Activated naive CD4-positive, alpha-beta T cell treated with anti-CD3 and anti-CD28 coated beads for 36 hours (primary cell): ENCODE measurements at regions not wholly inside any gene's neighbourhood (a gene's known extent, or its start where the extent isn't known, plus 50 kb on each side); places are given as distances from the start of the nearest gene placed in this dataset.

Experiments used
- CTCF ChIA-PET: fragments of 350-600 bp; sonication (Branson Sonifier 250); formaldehyde crosslinking; loops from one replicate; lab custom pipeline; 2021; ENCODE audit warnings: antibody characterized with exemption; lab: Charles Lee
- DNase-seq: peaks from one replicate; pipeline ENCODE4 v3.0.0-alpha.2; 2020
- H3K27ac Mint-ChIP-seq: one replicate; pipeline ENCODE4 v1.8.0; 2021; ENCODE audit warnings: mild to moderate bottlenecking, mixed read lengths
- H3K27me3 Mint-ChIP-seq: one replicate; pipeline ENCODE4 v1.8.0; 2021; ENCODE audit warnings: low read depth, mixed read lengths
- H3K36me3 Mint-ChIP-seq: one replicate; pipeline ENCODE4 v1.8.0; 2021; ENCODE audit warnings: low read depth, mixed read lengths
- H3K4me1 Mint-ChIP-seq: one replicate; pipeline ENCODE4 v1.8.0; 2021; ENCODE audit warnings: low read depth, mixed read lengths
- H3K4me3 Mint-ChIP-seq: one replicate; pipeline ENCODE4 v1.8.0; 2021; ENCODE audit warnings: mild to moderate bottlenecking, moderate library complexity, mixed read lengths
- H3K9me3 Mint-ChIP-seq: one replicate; pipeline ENCODE4 v1.8.0; 2021; ENCODE audit warnings: mixed read lengths
- intact Hi-C: fragments of 100-400 bp; cut with micrococcal nuclease; formaldehyde crosslinking; loops from one replicate; pipeline ENCODE4 v1.15.1; 2023

DNA sequence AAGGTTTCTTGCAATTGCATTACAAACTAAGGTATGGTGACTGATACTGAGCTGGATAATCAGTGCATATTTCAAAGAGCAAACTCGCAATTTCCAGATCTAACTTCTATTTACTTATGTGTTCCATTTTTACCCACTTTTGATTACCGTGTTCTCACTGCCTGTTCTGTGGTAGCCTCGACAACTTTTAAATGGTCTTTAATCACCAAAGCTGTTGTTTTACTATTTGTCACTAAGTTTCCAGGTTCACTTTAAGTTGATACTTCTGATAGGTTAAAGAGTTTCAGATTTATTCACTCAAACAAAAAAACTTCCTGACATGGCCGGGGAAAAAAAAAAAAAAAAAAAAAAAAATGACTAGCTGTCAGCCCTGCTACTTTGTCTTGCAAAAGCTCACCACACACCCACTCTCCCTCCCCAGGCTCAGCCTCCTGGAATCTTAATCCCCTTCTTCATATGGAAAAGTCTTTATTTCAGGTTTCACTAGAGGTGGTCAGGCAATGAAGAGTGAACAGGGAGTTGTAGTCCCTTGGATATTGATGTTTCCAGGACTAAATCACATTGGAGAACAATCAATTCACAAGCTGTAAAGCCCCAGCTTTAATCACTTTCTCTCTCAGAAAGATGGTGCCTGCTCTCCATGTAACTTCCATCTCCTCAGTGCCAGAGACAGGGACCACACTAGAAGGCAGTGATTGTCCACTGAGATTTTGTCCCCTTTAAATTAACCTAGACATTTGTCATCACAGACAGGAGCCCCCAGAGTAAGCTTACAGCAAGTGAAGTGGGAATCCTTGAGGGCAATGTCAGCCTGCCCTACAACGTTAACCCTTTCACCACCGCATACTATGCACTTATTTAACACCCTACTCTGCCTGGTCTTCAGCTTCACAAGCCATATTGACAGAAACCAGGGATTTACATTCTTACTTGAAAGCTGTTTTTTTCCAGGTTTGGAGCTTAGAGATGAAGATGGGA lies 749.1 kb upstream of the SORCS1 start:
- peaks cover 3% of the 10 kb centered on the region for H3K9me3 Mint-ChIP-seq
- DNase-seq, result no peak
- no peak overlapping the region for H3K4me3 Mint-ChIP-seq
- peaks cover 28% of the 10 kb centered on the region for H3K27me3 Mint-ChIP-seq
- H3K4me1 Mint-ChIP-seq, result no peaks in the 10 kb centered on the region
- no peak overlapping the region for H3K27ac Mint-ChIP-seq
- intact Hi-C loops, result no loop called here
- CTCF ChIA-PET, result no interaction called here
- H3K36me3 Mint-ChIP-seq, result no peaks in the 10 kb centered on the region

DNA sequence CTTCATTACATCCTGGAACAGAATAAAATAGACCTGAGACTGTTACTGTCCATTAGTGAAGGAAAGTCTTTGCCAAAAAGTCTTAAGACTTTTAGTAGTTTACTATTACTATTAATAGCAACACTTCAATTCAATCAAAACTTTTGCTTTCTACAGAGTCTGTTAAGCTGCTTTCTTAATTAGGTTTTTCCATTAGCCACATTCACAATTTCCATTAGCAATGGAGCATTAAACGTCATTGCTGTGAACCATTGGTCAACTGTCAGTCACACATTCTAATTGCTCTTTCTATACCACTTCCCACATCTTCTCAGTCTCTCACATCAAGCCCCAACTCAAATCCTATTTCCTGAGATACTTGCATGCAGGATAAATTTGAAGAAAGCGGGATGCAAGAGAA lies 736.6 kb upstream of the SORCS1 start:
- no peaks in the 10 kb centered on the region for H3K36me3 Mint-ChIP-seq
- DNase-seq, result no peak
- H3K27me3 Mint-ChIP-seq, result no peaks in the 10 kb centered on the region
- intact Hi-C loops, result no loop called here
- CTCF ChIA-PET, result no interaction called here
- H3K9me3 Mint-ChIP-seq, result peaks cover 6% of the 10 kb centered on the region
- H3K4me1 Mint-ChIP-seq, result no peaks in the 10 kb centered on the region
- no peak overlapping the region for H3K27ac Mint-ChIP-seq
- no peak overlapping the region for H3K4me3 Mint-ChIP-seq

DNA sequence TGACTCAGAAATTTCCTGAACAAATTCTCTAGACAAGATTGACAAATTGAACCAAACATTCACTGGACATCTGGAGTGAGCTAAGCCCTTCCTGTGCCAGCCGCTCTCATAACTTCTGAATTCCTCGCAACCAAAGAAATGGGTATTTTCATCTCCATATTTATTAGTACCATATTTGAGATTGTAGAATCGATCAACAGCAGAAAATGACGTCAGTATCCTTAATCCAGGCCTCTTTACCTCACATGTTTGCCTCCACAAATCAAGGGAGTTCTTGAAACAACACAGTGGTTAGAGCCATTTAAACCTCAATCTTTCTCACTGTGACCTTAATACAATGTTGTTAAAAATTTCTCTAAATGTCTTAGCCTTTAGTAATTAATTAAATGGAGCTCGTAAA lies 735.6 kb upstream of the SORCS1 start:
- H3K9me3 Mint-ChIP-seq, result peaks cover 6% of the 10 kb centered on the region
- CTCF ChIA-PET, result no interaction called here
- no peaks in the 10 kb centered on the region for H3K36me3 Mint-ChIP-seq
- no peaks in the 10 kb centered on the region for H3K4me1 Mint-ChIP-seq
- H3K27ac Mint-ChIP-seq, result no peak overlapping the region
- H3K27me3 Mint-ChIP-seq, result no peaks in the 10 kb centered on the region
- no peak overlapping the region for H3K4me3 Mint-ChIP-seq
- intact Hi-C loops, result no loop called here
- no peak for DNase-seq

DNA sequence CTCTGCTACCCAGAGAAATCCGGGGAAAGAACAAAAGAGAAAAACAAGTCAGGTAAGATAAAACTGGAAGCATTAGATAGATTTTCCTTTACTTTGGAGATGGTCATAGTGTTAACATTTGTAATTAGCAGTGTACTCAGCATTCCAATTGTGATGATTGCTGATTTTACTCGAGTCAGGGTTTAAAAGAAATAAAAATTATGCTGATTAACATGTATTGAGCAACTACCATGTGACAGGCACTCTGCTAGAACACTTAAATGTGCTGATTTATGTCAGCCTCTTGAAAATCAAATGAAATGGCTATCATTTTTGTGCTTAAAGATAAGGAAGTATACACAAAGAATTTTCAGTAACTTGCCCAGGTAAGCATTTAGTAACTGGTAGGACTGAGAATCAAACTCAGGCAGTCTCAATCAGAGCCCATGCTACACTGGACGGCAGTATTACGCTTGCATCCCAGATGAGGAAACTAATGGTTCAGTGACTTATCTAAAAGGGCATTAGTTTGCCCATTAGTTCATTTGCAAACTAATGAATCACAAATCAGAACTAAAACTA lies 735.1 kb upstream of the SORCS1 start:
- H3K27me3 Mint-ChIP-seq, result no peaks in the 10 kb centered on the region
- intact Hi-C loops, result no loop called here
- no peaks in the 10 kb centered on the region for H3K36me3 Mint-ChIP-seq
- peaks cover 6% of the 10 kb centered on the region for H3K9me3 Mint-ChIP-seq
- no peaks in the 10 kb centered on the region for H3K4me1 Mint-ChIP-seq
- H3K4me3 Mint-ChIP-seq, result no peak overlapping the region
- H3K27ac Mint-ChIP-seq, result no peak overlapping the region
- no peak for DNase-seq
- CTCF ChIA-PET, result no interaction called here

- Mint-ChIP-seq H3K4me1 (no peaks in the 10 kb centered on the region), H3K36me3 (no peaks in the 10 kb centered on the region), H3K27me3 (no peaks in the 10 kb centered on the region), H3K4me3 (no peak overlapping the region), H3K27ac (no peak overlapping the region), H3K9me3 (peaks cover 6% of the 10 kb centered on the region)
- intact Hi-C loops, result no loop called here
- CTCF ChIA-PET, result no interaction called here
- DNase-seq, result no peak
Observed at GRCh38 chr10:107899075-107899474, 734.6 kb upstream of the SORCS1 start.

DNA sequence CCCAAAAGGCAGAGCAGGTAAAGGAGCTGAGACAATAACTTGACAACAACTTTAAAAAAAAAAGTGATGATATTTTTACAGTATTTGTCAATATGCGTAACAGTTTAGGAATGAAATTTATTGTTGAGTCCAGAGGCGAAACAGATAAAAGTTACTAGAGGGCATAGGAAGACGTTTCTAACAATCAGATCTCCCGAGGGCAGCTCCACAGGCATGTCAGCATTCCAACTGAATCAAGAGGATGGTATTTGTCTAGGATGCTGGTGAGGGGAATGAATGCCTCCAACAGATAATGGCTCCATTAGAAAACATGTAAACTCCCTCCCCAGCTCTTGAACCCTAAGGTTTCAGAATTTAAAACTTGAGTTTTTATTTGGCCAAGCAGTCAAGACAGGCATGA lies 733.9 kb upstream of the SORCS1 start:
- H3K36me3 Mint-ChIP-seq, result no peaks in the 10 kb centered on the region
- H3K27ac Mint-ChIP-seq, result no peak overlapping the region
- DNase-seq, result no peak
- CTCF ChIA-PET, result no interaction called here
- intact Hi-C loops, result no loop called here
- H3K27me3 Mint-ChIP-seq, result no peaks in the 10 kb centered on the region
- H3K9me3 Mint-ChIP-seq, result peaks cover 6% of the 10 kb centered on the region
- H3K4me1 Mint-ChIP-seq, result no peaks in the 10 kb centered on the region
- no peak overlapping the region for H3K4me3 Mint-ChIP-seq

DNA sequence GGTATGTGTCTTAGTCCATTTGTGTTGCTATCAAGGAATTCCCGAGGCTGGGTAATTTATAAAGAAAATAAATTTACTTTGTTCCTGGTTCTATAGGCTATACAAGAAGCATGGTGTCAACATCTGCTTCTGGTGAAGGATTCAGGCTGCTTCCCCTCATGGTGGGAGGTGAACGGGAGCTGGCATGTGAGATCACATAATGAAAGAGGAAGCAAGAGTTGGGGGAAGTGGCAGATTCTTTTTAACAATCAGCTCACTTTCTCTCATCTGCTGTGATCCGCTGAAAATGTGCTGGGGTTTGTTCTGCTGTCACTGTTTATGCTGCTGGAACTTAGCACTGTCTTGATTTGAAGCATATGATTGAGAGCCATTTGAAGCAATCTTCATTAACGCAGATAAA lies 730.0 kb upstream of the SORCS1 start:
- no peaks in the 10 kb centered on the region for H3K4me1 Mint-ChIP-seq
- no peak overlapping the region for H3K27ac Mint-ChIP-seq
- intact Hi-C loops, result no loop called here
- CTCF ChIA-PET, result interaction anchor here (0.7 kb wide), 1 partner anchor 506 kb away, joined by 3 read pairs; no protein-coding TSS in a partner anchor
- H3K4me3 Mint-ChIP-seq, result no peak overlapping the region
- no peak for DNase-seq
- no peaks in the 10 kb centered on the region for H3K27me3 Mint-ChIP-seq
- H3K9me3 Mint-ChIP-seq, result peaks cover 6% of the 10 kb centered on the region
- H3K36me3 Mint-ChIP-seq, result no peaks in the 10 kb centered on the region

GRCh38 chr10:107889105-107889504 lies 724.6 kb upstream of the SORCS1 start:
- H3K4me1 Mint-ChIP-seq, result no peaks in the 10 kb centered on the region
- H3K36me3 Mint-ChIP-seq, result no peaks in the 10 kb centered on the region
- intact Hi-C loops, result no loop called here
- CTCF ChIA-PET, result no interaction called here
- no peak overlapping the region for H3K27ac Mint-ChIP-seq
- no peak overlapping the region for H3K4me3 Mint-ChIP-seq
- H3K9me3 Mint-ChIP-seq, result peaks cover 23% of the 10 kb centered on the region
- H3K27me3 Mint-ChIP-seq, result no peaks in the 10 kb centered on the region
- DNase-seq, result no peak

GRCh38 chr10:107880185-107880584 lies 715.7 kb upstream of the SORCS1 start:
- H3K9me3 Mint-ChIP-seq, result peaks cover 22% of the 10 kb centered on the region
- H3K36me3 Mint-ChIP-seq, result no peaks in the 10 kb centered on the region
- H3K27me3 Mint-ChIP-seq, result no peaks in the 10 kb centered on the region
- intact Hi-C loops, result no loop called here
- no peak overlapping the region for H3K27ac Mint-ChIP-seq
- no peak overlapping the region for H3K4me3 Mint-ChIP-seq
- no peak for DNase-seq
- CTCF ChIA-PET, result no interaction called here
- H3K4me1 Mint-ChIP-seq, result no peaks in the 10 kb centered on the region

DNA sequence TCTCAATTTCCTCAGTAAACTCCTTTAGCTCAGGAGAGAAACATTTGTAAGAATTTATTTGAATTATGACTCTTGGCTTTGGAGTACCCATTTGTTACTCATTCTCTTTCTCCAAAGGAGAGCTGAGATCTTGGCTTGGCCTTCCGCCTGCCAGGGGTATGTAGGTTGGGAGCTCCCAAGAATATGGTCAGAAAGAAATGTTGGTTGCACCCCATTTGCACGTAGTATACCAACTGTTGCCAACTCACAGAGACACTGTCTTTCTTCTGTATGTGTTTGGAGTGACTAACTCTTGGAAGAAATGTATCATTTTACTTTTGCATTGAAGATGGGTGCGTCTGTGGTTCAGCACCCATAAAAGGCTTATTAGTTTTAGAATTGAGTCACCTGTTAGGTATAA lies 708.5 kb upstream of the SORCS1 start:
- CTCF ChIA-PET, result interaction anchor here (0.6 kb wide), 1 partner anchor 1160 kb away, joined by 4 read pairs; no protein-coding TSS in a partner anchor
- H3K27me3 Mint-ChIP-seq, result no peaks in the 10 kb centered on the region
- intact Hi-C loops, result no loop called here

GRCh38 chr10:107865691-107866090 lies 701.2 kb upstream of the SORCS1 start:
- Mint-ChIP-seq H3K4me1 (no peaks in the 10 kb centered on the region), H3K27me3 (no peaks in the 10 kb centered on the region), H3K27ac (no peak overlapping the region), H3K36me3 (no peaks in the 10 kb centered on the region), H3K9me3 (peaks cover 1% of the 10 kb centered on the region), H3K4me3 (no peak overlapping the region)
- intact Hi-C loops, result no loop called here
- CTCF ChIA-PET, result no interaction called here
- DNase-seq, result no peak

More for the DNA sequence above, 708.5 kb upstream of the SORCS1 start:
- H3K9me3 Mint-ChIP-seq, result peaks cover 14% of the 10 kb centered on the region
- no peaks in the 10 kb centered on the region for H3K36me3 Mint-ChIP-seq
- DNase-seq, result no peak
- no peak overlapping the region for H3K27ac Mint-ChIP-seq
- no peaks in the 10 kb centered on the region for H3K4me1 Mint-ChIP-seq
- H3K4me3 Mint-ChIP-seq, result no peak overlapping the region

DNA sequence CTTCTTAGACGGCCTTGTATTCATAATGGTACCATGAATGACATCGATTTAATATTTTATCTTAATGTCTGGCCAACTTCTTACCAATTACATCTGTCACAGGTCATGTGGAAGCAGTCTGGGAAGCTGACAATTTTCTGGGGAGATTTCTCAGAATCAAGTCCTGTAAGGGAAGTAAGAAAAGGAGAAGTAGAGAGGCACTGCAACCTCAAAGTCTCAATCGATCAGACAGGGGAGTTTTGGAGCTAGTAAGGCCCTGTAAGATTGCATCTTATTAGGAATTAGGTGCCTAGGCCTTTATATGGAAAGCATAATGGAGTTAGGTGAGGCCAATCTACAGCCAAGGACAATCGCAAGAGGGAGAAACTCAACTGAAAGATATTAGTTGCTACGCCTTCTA lies 694.6 kb upstream of the SORCS1 start:
- CTCF ChIA-PET, result no interaction called here
- Mint-ChIP-seq H3K4me3 (no peak overlapping the region), H3K9me3 (peaks cover 2% of the 10 kb centered on the region), H3K36me3 (no peaks in the 10 kb centered on the region), H3K4me1 (no peaks in the 10 kb centered on the region), H3K27ac (no peak overlapping the region), H3K27me3 (no peaks in the 10 kb centered on the region)
- no peak for DNase-seq
- intact Hi-C loops, result no loop called here

DNA sequence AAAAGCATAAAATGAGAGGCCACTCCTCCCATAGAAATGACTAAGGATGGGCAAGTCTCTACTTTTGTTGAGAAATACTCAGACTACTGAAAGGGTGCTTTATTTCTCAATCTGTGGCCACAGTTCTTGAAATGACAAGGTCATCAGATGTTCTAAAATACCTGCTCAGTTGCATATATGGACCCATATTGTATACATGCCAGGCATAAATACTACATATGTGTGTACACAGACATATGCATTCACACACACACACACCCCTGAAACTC lies 691.5 kb upstream of the SORCS1 start:
- DNase-seq, result no peak
- intact Hi-C loops, result no loop called here
- H3K4me3 Mint-ChIP-seq, result no peak overlapping the region
- CTCF ChIA-PET, result no interaction called here
- no peaks in the 10 kb centered on the region for H3K27me3 Mint-ChIP-seq
- H3K36me3 Mint-ChIP-seq, result no peaks in the 10 kb centered on the region
- no peak overlapping the region for H3K27ac Mint-ChIP-seq
- no peaks in the 10 kb centered on the region for H3K4me1 Mint-ChIP-seq
- H3K9me3 Mint-ChIP-seq, result peaks cover 2% of the 10 kb centered on the region
